ENCODE measurements at regions not wholly inside any gene's neighbourhood (a gene's known extent, or its start where the extent isn't known, plus 50 kb on each side); places are given as distances from the start of the nearest gene placed in this dataset.

GRCh38 chr20:51223183-51223720, 200.3 kb upstream of the KCNG1 start:
- Mint-ChIP-seq H3K9me3 (peaks cover 7% of the 10 kb centered on the region), H3K27ac (no peak overlapping the region), H3K4me1 (peaks cover 8% of the 10 kb centered on the region), H3K36me3 (no peaks in the 10 kb centered on the region), H3K27me3 (peaks cover 37% of the 10 kb centered on the region), H3K4me3 (no peak overlapping the region)
- ATAC-seq: no peak

GRCh38 chr20:51221791-51222408, 199.0 kb upstream of the KCNG1 start:
- no peak for ATAC-seq
- peaks cover 37% of the 10 kb centered on the region for H3K27me3 Mint-ChIP-seq
- H3K4me1 Mint-ChIP-seq: peaks cover 8% of the 10 kb centered on the region
- H3K36me3 Mint-ChIP-seq: no peaks in the 10 kb centered on the region
- peaks cover 13% of the 10 kb centered on the region for H3K9me3 Mint-ChIP-seq
- H3K27ac Mint-ChIP-seq: no peak overlapping the region
- no peak overlapping the region for H3K4me3 Mint-ChIP-seq

GRCh38 chr20:51221103-51221502, 198.2 kb upstream of the KCNG1 start:
- H3K4me1 Mint-ChIP-seq: peaks cover 8% of the 10 kb centered on the region
- no peak for ATAC-seq
- H3K36me3 Mint-ChIP-seq: no peaks in the 10 kb centered on the region
- H3K27ac Mint-ChIP-seq: no peak overlapping the region
- peaks cover 37% of the 10 kb centered on the region for H3K27me3 Mint-ChIP-seq
- H3K9me3 Mint-ChIP-seq: peaks cover 15% of the 10 kb centered on the region
- no peak overlapping the region for H3K4me3 Mint-ChIP-seq

- Mint-ChIP-seq H3K27ac (no peak overlapping the region), H3K4me1 (peaks cover 8% of the 10 kb centered on the region), H3K4me3 (no peak overlapping the region), H3K9me3 (peaks cover 13% of the 10 kb centered on the region), H3K27me3 (peaks cover 37% of the 10 kb centered on the region), H3K36me3 (no peaks in the 10 kb centered on the region)
- no peak for ATAC-seq
Measured at GRCh38 chr20:51220293-51220706, 197.4 kb upstream of the KCNG1 start.

GRCh38 chr20:51219544-51219943, 196.6 kb upstream of the KCNG1 start:
- Mint-ChIP-seq H3K27ac (no peak overlapping the region), H3K4me3 (no peak overlapping the region), H3K36me3 (no peaks in the 10 kb centered on the region), H3K9me3 (peaks cover 10% of the 10 kb centered on the region), H3K27me3 (peaks cover 37% of the 10 kb centered on the region), H3K4me1 (peaks cover 8% of the 10 kb centered on the region)
- no peak for ATAC-seq

- Mint-ChIP-seq H3K27ac (no peak overlapping the region), H3K4me1 (peaks cover 8% of the 10 kb centered on the region), H3K36me3 (no peaks in the 10 kb centered on the region), H3K9me3 (peaks cover 8% of the 10 kb centered on the region), H3K4me3 (no peak overlapping the region), H3K27me3 (peaks cover 42% of the 10 kb centered on the region)
- no peak for ATAC-seq
Measured at GRCh38 chr20:51218603-51219002, 195.7 kb upstream of the KCNG1 start.

GRCh38 chr20:51217347-51218045, 194.6 kb upstream of the KCNG1 start:
- H3K4me3 Mint-ChIP-seq: no peak overlapping the region
- peaks cover 8% of the 10 kb centered on the region for H3K4me1 Mint-ChIP-seq
- peaks cover 8% of the 10 kb centered on the region for H3K9me3 Mint-ChIP-seq
- no peak for ATAC-seq
- H3K27me3 Mint-ChIP-seq: peaks cover 51% of the 10 kb centered on the region
- no peak overlapping the region for H3K27ac Mint-ChIP-seq
- no peaks in the 10 kb centered on the region for H3K36me3 Mint-ChIP-seq

GRCh38 chr20:51216850-51217249, 193.9 kb upstream of the KCNG1 start:
- H3K4me1 Mint-ChIP-seq: peaks cover 8% of the 10 kb centered on the region
- H3K27me3 Mint-ChIP-seq: peaks cover 51% of the 10 kb centered on the region
- no peak overlapping the region for H3K4me3 Mint-ChIP-seq
- ATAC-seq: no peak
- H3K27ac Mint-ChIP-seq: no peak overlapping the region
- peaks cover 8% of the 10 kb centered on the region for H3K9me3 Mint-ChIP-seq
- H3K36me3 Mint-ChIP-seq: no peaks in the 10 kb centered on the region

GRCh38 chr20:51212816-51213215, 189.9 kb upstream of the KCNG1 start:
- ATAC-seq: no peak
- H3K27me3 Mint-ChIP-seq: peaks cover 53% of the 10 kb centered on the region
- H3K4me3 Mint-ChIP-seq: no peak overlapping the region
- peaks cover 8% of the 10 kb centered on the region for H3K9me3 Mint-ChIP-seq
- H3K4me1 Mint-ChIP-seq: no peaks in the 10 kb centered on the region
- H3K36me3 Mint-ChIP-seq: no peaks in the 10 kb centered on the region
- no peak overlapping the region for H3K27ac Mint-ChIP-seq

- Mint-ChIP-seq H3K27me3 (peaks cover 68% of the 10 kb centered on the region), H3K36me3 (no peaks in the 10 kb centered on the region), H3K4me3 (no peak overlapping the region), H3K4me1 (no peaks in the 10 kb centered on the region), H3K27ac (no peak overlapping the region), H3K9me3 (no peaks in the 10 kb centered on the region)
- ATAC-seq: no peak
Measured at GRCh38 chr20:51211191-51211590, 188.3 kb upstream of the KCNG1 start.

- no peaks in the 10 kb centered on the region for H3K9me3 Mint-ChIP-seq
- H3K4me3 Mint-ChIP-seq: no peak overlapping the region
- peaks cover 79% of the 10 kb centered on the region for H3K27me3 Mint-ChIP-seq
- H3K4me1 Mint-ChIP-seq: no peaks in the 10 kb centered on the region
- H3K36me3 Mint-ChIP-seq: no peaks in the 10 kb centered on the region
- no peak overlapping the region for H3K27ac Mint-ChIP-seq
- ATAC-seq: no peak
Measured at GRCh38 chr20:51210084-51210483, 187.2 kb upstream of the KCNG1 start.

- Mint-ChIP-seq H3K9me3 (no peaks in the 10 kb centered on the region), H3K27me3 (peaks cover 69% of the 10 kb centered on the region), H3K36me3 (no peaks in the 10 kb centered on the region), H3K27ac (no peak overlapping the region), H3K4me1 (no peaks in the 10 kb centered on the region), H3K4me3 (no peak overlapping the region)
- no peak for ATAC-seq
Measured at GRCh38 chr20:51208162-51208561, 185.3 kb upstream of the KCNG1 start.

- ATAC-seq: no peak
- Mint-ChIP-seq H3K36me3 (no peaks in the 10 kb centered on the region), H3K27ac (no peak overlapping the region), H3K4me3 (no peak overlapping the region), H3K27me3 (peaks cover 51% of the 10 kb centered on the region), H3K4me1 (no peaks in the 10 kb centered on the region), H3K9me3 (no peaks in the 10 kb centered on the region)
Measured at GRCh38 chr20:51206032-51206662, 183.2 kb upstream of the KCNG1 start.

GRCh38 chr20:51204794-51205193, 181.9 kb upstream of the KCNG1 start:
- ATAC-seq: no peak
- Mint-ChIP-seq H3K36me3 (no peaks in the 10 kb centered on the region), H3K27ac (no peak overlapping the region), H3K9me3 (no peaks in the 10 kb centered on the region), H3K4me3 (no peak overlapping the region), H3K4me1 (no peaks in the 10 kb centered on the region), H3K27me3 (peaks cover 44% of the 10 kb centered on the region)

- no peak for ATAC-seq
- H3K4me1 Mint-ChIP-seq: no peaks in the 10 kb centered on the region
- H3K36me3 Mint-ChIP-seq: no peaks in the 10 kb centered on the region
- no peak overlapping the region for H3K4me3 Mint-ChIP-seq
- no peak overlapping the region for H3K27ac Mint-ChIP-seq
- H3K9me3 Mint-ChIP-seq: no peaks in the 10 kb centered on the region
- H3K27me3 Mint-ChIP-seq: peaks cover 44% of the 10 kb centered on the region
Measured at GRCh38 chr20:51204051-51204715, 181.3 kb upstream of the KCNG1 start.
